Stimulated activated CD4-positive, alpha-beta T cell treated with anti-CD3 and anti-CD28 coated beads, Interleukin-1b, Interleukin-23, amount 100 ng/mL, for 4 hours (primary cell): ENCODE measurements at regions not wholly inside any gene's neighbourhood (a gene's known extent, or its start where the extent isn't known, plus 50 kb on each side); places are given as distances from the start of the nearest gene placed in this dataset.

Experiments used
- DNase-seq, 2 donors: peaks; one replicate each; pipeline ENCODE4 v3.0.0-alpha.2; 2020; ENCODE audit warnings: low read depth in 2 of 2

DNA sequence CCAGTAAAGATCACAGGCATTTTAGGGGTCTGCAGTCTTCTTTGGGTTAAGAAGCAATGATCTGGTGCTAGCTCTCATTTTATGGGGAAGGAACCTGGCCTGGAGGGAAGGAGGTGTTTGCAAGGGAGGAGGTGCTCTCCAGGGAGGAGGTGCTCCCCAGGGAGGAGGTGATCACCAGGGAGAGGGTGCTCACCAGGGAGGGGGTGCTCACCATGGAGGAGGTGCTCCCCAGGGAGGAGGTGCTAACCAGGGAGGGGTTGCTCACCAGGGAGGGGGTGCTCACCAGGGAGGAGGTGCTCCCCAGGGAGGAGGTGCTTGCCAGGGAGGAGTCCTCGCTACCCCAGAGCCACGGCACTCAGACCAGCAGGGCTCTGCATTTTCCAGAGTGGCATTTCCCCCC is 115.7 kb downstream of the TLE3 start:
- DNase-seq = no peak

DNA sequence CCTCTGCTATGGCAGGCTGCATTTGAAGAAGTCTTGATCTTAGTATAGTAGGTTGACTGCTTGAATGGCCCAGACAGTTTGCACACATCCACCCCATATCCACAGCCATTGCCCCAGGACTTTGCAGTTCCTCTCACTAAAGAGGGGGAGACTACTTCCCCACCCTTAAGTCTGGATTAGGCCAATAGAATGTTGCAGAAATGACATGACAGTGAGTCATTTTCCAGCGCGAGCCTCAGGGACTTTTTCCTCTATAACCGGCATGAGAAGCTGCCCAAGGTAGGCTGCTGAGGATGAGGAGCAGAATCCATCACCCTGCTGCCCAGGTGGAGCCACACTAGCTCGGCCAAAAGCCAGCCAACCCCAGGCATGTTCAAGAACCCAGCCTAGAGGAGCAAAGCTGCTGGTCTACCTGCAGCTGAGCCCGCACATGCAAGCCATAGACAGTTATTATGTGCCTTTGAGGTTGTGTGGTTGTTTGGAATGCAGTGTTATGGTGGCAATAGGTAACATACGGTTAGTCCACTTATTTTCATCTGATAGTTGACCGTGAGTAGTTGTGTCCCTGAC is 113.9 kb downstream of the TLE3 start:
- DNase-seq = no peak

DNA sequence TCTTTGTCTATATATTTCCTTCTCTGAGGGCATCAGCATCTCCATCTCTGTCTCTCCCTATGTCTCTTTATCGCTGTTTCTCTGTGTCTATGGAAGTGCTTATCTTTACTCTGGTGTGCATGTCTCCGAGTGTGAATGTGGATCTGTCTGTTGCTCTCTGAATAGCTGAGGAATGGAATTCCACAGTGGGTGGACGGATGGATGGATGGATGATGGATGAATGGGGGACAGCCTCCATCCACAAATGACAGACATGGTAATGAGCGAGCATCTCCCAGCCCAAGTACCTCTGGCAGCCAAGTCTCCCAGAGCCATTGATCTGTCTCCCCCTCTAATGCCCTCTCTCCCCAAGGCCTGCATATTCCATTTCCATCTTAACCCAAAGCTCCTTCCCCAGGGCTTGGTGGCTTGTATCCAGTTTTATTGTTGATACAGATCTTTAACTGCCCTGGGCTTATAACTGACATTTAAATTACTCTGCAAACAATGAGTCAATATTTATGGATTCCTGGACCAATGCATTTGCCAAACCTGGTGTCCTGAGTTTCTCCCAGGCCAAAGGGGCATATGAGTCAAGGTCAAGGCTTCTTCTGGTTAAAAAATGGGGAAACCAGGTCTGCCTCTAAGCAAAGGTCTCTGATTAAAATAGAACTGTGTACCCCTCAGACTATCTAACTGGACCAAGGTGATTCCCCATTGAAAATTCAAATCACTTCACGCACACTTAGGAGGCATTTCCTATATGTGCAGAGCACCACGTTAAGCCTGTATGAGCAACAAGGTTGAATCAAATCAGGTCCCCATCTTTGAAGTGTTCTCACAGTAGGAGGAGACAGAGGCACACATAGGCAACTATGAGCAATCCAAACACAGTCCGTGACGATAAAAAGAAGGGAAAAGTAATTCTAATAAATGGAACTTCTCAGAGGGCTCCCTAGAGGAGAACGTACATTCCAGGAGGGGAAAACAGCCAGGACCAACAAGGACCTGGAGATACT is 109.9 kb downstream of the TLE3 start:
- DNase-seq = no peak

DNA sequence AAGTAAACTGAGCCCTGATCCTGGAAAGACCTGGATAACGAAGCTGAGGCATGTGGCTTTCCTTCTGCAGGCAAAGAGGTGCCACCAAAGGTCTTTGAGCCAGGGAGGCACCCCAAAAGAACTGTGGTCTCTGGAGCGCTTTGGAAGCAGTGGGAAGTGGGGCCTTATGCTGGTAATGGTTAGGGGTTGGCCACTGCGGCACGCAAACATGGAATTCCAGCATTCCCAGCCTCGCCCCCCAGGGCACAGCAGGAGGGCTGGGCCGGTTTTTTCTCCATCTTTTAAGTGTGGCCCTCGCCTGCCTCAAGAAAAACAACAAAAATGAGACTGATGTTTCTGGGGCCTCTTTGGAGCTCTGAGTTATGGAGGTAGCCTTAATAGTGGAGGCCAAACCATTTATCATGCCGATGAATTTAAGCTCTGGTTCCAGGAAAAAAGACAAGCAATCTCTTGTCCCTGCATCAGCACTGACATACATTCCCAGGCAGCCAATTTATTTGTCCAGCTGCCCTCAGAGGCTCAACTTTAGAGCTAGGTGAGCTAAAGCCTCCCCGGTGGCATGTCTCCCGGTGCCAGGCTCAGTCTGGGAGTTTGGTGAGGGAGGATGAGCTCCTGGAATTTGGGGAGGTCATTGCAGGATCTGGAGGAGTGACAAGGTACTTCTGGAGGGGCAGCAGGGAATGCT is 109.0 kb downstream of the TLE3 start:
- DNase-seq = no peak

DNA sequence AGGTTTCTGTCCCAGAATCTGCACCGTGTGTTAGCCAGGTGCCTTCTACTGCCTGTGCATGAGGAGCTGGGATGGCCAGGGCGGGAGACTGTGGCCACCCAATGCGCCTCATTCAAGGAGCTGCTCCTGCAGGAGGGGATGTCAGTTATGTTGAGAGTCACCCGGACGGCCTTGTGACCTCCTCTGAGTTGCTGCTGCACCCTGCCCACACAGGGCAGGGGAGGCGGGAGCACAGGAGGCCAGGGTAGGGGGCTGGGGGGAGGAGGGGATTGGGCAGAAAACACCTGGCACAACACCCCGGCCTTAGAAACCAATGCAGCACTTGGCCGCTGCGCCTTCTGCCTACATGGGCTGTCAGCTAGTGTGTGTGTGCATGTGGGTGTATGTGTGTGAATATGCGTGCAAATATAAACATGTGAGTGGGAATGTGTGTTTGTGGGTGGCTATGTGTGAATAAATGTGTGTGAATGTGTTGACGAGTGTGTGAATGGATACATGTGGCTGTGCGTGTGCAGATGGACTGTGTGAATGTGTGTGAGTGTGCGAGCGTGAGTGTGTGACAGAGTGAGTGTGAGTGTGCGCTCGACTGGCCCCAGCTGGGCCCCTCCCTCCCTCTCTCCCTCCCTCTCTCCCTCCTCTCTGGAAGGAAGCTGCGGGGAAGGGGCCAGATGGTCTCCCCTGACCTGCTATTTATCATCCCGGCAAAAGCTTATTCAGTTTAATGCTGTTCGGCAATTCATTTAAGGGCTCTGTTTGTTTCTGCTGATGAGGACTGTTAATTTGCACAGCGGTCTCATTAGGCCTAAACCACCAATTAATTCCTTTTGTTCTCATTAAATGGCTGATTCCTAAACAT is 106.9 kb downstream of the TLE3 start:
- DNase-seq = no peak

DNA sequence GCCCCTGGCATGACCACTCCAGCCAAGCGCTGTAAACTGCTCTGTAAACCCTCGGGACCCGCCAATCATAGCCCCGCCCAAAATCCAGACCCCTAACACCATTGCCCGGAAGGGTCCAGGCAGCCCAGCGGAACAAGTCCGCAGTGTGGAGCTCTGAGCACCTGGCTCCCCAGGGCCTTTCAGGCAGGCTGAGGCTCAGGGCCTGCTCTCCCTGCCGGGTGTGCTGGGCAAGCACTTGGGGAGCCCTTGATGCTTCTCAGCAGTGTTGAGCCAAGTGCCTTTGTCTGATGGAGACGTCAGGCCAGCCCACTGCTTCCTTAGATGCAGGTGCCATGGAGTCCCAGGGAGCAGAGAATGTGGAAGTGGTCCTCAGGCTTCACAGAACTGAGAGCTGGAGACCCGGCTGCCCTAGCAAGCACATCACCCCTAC is 106.2 kb downstream of the TLE3 start:
- no peak for DNase-seq

DNA sequence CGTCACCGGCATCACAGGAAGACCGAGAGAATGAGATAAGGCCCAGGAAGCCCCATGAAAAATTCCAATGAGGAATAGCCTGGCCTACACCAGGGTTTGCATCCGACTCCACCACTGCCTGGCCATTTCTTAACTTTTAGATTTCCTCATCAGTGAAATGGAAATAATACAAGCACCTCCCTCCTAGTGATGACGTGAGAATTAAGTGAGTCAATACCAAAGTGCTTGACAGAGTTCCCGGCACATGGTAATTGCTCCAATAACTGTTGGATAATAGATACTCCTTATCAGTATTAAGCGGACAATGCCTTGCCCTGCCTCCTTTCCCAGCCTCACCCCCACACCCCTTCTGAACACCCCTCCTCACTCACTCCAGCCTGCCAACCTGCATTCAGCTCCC is 105.4 kb downstream of the TLE3 start:
- no peak for DNase-seq

DNA sequence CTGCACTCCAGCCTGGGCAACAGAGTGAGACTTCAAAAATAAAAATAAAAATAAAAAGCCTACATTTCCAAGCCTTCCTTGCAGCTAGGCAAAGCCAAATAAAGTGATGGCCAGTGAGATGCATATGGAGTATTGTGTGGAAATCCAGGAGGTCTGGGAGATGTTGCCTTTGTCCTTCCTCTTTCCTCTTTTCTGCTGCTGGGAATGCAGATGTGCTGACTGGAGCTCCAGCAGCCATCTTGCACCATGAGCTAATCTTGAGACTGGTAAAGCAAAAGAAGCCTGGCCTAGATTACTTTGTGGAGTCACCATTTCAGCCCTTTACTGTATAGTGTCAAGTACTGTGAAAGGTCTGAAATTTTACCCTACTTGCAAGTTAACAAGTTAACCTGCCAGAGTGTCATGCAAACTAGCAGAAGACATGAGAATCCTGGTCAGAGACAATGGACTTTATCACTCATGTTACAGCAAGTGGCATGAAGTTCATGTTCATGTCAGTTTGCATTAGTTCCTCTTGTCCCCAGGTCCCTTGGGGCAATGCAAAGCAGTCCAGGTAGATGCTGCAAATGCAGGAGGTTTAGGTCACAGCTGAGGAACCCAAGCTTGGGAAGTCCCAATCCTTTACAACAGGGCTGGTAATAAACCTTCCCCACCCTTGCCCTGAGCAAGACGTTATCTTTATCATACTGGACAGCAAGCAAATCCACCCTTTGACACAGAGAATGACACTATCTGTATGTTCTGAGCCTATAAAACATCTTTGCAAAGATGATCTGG is 103.1 kb downstream of the TLE3 start:
- DNase-seq = no peak

DNA sequence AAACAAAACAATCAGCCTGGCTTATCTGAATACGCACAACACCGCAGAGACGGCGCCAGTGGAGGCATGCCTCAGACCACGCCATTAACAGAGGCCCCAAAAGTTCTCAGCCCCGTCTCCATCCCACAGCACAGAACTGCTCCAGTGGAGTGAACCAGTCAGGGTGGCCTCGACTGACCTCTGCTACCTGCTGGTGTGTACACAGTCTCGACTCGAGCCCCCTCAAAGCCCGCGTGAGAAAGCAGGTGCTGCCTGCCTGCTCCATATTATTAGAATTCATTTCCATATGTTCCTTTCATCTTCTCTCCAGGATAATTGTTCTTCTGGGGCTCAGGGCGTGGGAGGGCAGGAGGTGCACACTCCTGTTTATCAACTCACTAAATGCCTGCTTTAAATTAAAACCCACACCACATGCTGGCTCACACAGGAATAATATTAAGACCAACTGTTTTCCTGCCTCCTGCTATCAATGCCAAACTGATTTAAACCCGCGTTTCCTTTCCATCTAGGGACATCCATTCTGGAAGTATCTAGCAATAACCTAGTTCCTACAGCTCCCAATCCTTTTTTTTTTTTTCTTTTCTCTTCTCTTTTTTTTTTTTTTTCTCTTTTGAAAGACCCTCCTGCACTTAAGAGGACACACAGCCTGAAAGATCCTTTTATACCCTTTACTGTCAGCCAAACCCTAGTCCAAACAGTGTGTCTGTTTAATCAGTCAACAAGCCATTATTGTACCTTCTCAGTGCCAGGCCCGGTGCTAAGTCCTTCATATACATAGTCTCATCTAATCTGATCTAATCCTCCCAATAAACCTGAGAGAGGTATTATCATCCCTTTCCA is 101.2 kb downstream of the TLE3 start:
- DNase-seq = no peak

DNA sequence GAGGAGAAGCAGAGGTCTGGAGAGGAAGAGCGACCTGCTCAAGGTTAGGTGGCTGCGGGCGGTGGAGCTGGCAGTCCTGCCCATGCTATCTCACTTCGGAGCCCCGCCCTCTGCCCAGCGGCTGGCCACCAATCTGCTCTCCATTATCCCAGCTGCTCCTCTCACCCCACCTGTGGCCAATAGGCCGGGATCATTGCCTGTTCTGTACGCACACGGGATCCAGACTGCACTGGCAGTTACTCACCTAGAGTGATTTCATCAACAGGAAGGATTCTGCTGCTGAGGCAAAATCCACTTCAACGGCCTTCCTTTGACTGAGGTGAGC is 100.6 kb downstream of the TLE3 start:
- no peak for DNase-seq
